DOHH2 (cell line): ENCODE measurements at regions not wholly inside any gene's neighbourhood (a gene's known extent, or its start where the extent isn't known, plus 50 kb on each side); places are given as distances from the start of the nearest gene placed in this dataset.

Source experiments
- CTCF ChIP-seq: fragments of 200-600 bp; sonication (generic); IDR thresholded peaks from one replicate; pipeline ENCODE4 v1.5.1; 2014; ENCODE audit warnings: antibody characterized with exemption, mild to moderate bottlenecking, low read depth, low read length; ENCODE audit not compliant: poor library complexity, severe bottlenecking
- EZH2phosphoT487 ChIP-seq: fragments of 200-600 bp; sonication (generic); IDR thresholded peaks from 2 replicates; pipeline ENCODE4 v1.6.1; 2017; ENCODE audit warnings: borderline replicate concordance, mild to moderate bottlenecking, antibody characterized with exemption, low read length, moderate library complexity, mixed read lengths

- no peak for TF ChIP-seq CTCF
- TF ChIP-seq EZH2phosphoT487, result no peak
Measured at GRCh38 chr14:45868377-45868776, 615.4 kb upstream of the MIS18BP1 start.
